Effector memory CD4-positive, alpha-beta T cell (primary cell): ENCODE measurements at regions not wholly inside any gene's neighbourhood (a gene's known extent, or its start where the extent isn't known, plus 50 kb on each side); places are given as distances from the start of the nearest gene placed in this dataset.

Experiments used
- DNase-seq, 3 donors: peaks; one replicate each; pipeline ENCODE4 v3.0.0-alpha.2; 2020
- H3K27ac ChIP-seq: 2 replicates; pipeline ENCODE4 v1.7.0; 2013; ENCODE audit warnings: mild to moderate bottlenecking, low read length, moderate library complexity; ENCODE audit not compliant: insufficient read depth, poor library complexity, severe bottlenecking
- H3K27me3 ChIP-seq: replicated peaks from 2 replicates; pipeline ENCODE4 v1.7.0; 2013; ENCODE audit warnings: mild to moderate bottlenecking, low read length; ENCODE audit not compliant: insufficient read depth, control insufficient read depth, poor library complexity, severe bottlenecking
- H3K36me3 ChIP-seq: 2 replicates; pipeline ENCODE4 v1.7.0; 2013; ENCODE audit warnings: mild to moderate bottlenecking, low read length, moderate library complexity; ENCODE audit not compliant: control insufficient read depth, insufficient read depth
- H3K4me1 ChIP-seq: 2 replicates; pipeline ENCODE4 v1.7.0; 2013; ENCODE audit warnings: low read length, mild to moderate bottlenecking; ENCODE audit not compliant: control insufficient read depth, insufficient read depth, poor library complexity, severe bottlenecking
- H3K4me3 ChIP-seq: 2 replicates; pipeline ENCODE4 v1.7.0; 2013; ENCODE audit warnings: low read length, low read depth, mild to moderate bottlenecking; ENCODE audit not compliant: insufficient read depth, poor library complexity, severe bottlenecking
- H3K9me3 ChIP-seq: 2 replicates; pipeline ENCODE4 v1.7.0; 2013; ENCODE audit warnings: mild to moderate bottlenecking, low read length, moderate library complexity; ENCODE audit not compliant: control insufficient read depth

- Histone ChIP-seq H3K4me3 (no peak overlapping the region), H3K9me3 (no peaks in the 10 kb centered on the region), H3K27ac (no peak overlapping the region), H3K4me1 (no peaks in the 10 kb centered on the region), H3K27me3 (no peaks in the 10 kb centered on the region), H3K36me3 (no peaks in the 10 kb centered on the region)
- DNase-seq, result no peak
Observed at GRCh38 chr14:101335061-101335661, 226.1 kb upstream of the DIO3 start.

GRCh38 chr14:101336183-101336582 lies 225.1 kb upstream of the DIO3 start:
- Histone ChIP-seq H3K4me1 (no peaks in the 10 kb centered on the region), H3K27ac (no peak overlapping the region), H3K36me3 (no peaks in the 10 kb centered on the region), H3K27me3 (no peaks in the 10 kb centered on the region), H3K4me3 (no peak overlapping the region), H3K9me3 (no peaks in the 10 kb centered on the region)
- DNase-seq, result no peak

GRCh38 chr14:101337053-101337452 lies 224.2 kb upstream of the DIO3 start:
- Histone ChIP-seq H3K9me3 (no peaks in the 10 kb centered on the region), H3K4me3 (no peak overlapping the region), H3K27me3 (no peaks in the 10 kb centered on the region), H3K36me3 (no peaks in the 10 kb centered on the region), H3K27ac (no peak overlapping the region), H3K4me1 (no peaks in the 10 kb centered on the region)
- no peak for DNase-seq

GRCh38 chr14:101340556-101340955 lies 220.7 kb upstream of the DIO3 start:
- H3K27ac ChIP-seq, result no peak overlapping the region
- H3K4me3 ChIP-seq, result no peak overlapping the region
- no peaks in the 10 kb centered on the region for H3K4me1 ChIP-seq
- H3K36me3 ChIP-seq, result no peaks in the 10 kb centered on the region
- no peak for DNase-seq
- H3K27me3 ChIP-seq, result peaks cover 6% of the 10 kb centered on the region
- H3K9me3 ChIP-seq, result no peaks in the 10 kb centered on the region

GRCh38 chr14:101347893-101348777 lies 213.2 kb upstream of the DIO3 start:
- Histone ChIP-seq H3K4me3 (no peak overlapping the region), H3K36me3 (no peaks in the 10 kb centered on the region), H3K27me3 (peaks cover 5% of the 10 kb centered on the region), H3K27ac (no peak overlapping the region), H3K4me1 (no peaks in the 10 kb centered on the region), H3K9me3 (no peaks in the 10 kb centered on the region)
- DNase-seq, result no peak

- Histone ChIP-seq H3K27ac (no peak overlapping the region), H3K36me3 (no peaks in the 10 kb centered on the region), H3K9me3 (no peaks in the 10 kb centered on the region), H3K4me1 (no peaks in the 10 kb centered on the region), H3K27me3 (no peaks in the 10 kb centered on the region), H3K4me3 (no peak overlapping the region)
- no peak for DNase-seq
Observed at GRCh38 chr14:101349108-101349507, 212.2 kb upstream of the DIO3 start.

- no peaks in the 10 kb centered on the region for H3K4me1 ChIP-seq
- no peak overlapping the region for H3K27ac ChIP-seq
- no peaks in the 10 kb centered on the region for H3K27me3 ChIP-seq
- no peak for DNase-seq
- H3K9me3 ChIP-seq, result no peaks in the 10 kb centered on the region
- H3K4me3 ChIP-seq, result no peak overlapping the region
- H3K36me3 ChIP-seq, result no peaks in the 10 kb centered on the region
Observed at GRCh38 chr14:101350021-101350420, 211.3 kb upstream of the DIO3 start.

- no peaks in the 10 kb centered on the region for H3K27me3 ChIP-seq
- no peak for DNase-seq
- H3K9me3 ChIP-seq, result no peaks in the 10 kb centered on the region
- no peaks in the 10 kb centered on the region for H3K4me1 ChIP-seq
- H3K4me3 ChIP-seq, result no peak overlapping the region
- H3K27ac ChIP-seq, result no peak overlapping the region
- no peaks in the 10 kb centered on the region for H3K36me3 ChIP-seq
Observed at GRCh38 chr14:101350691-101351090, 210.6 kb upstream of the DIO3 start.

- DNase-seq, result no peak
- Histone ChIP-seq H3K36me3 (no peaks in the 10 kb centered on the region), H3K4me3 (no peak overlapping the region), H3K27ac (no peak overlapping the region), H3K27me3 (no peaks in the 10 kb centered on the region), H3K9me3 (no peaks in the 10 kb centered on the region), H3K4me1 (no peaks in the 10 kb centered on the region)
Observed at GRCh38 chr14:101351146-101351545, 210.1 kb upstream of the DIO3 start.

GRCh38 chr14:101351769-101352168 lies 209.5 kb upstream of the DIO3 start:
- no peak overlapping the region for H3K27ac ChIP-seq
- H3K27me3 ChIP-seq, result no peaks in the 10 kb centered on the region
- DNase-seq, result no peak
- no peaks in the 10 kb centered on the region for H3K4me1 ChIP-seq
- no peaks in the 10 kb centered on the region for H3K9me3 ChIP-seq
- H3K4me3 ChIP-seq, result no peak overlapping the region
- H3K36me3 ChIP-seq, result no peaks in the 10 kb centered on the region
